GM13977 (cell line): ENCODE measurements at regions not wholly inside any gene's neighbourhood (a gene's known extent, or its start where the extent isn't known, plus 50 kb on each side); places are given as distances from the start of the nearest gene placed in this dataset.
"Not testable (repeated sequence)": the region's sequence is repeated elsewhere in the genome, so short reads cannot be mapped to it uniquely, and the experiment has no call there.

Experiments
- DNase-seq: peaks from one replicate; pipeline ENCODE4 v3.0.0; 2012; ENCODE audit warnings: low spot score
- CTCF ChIP-seq: IDR thresholded peaks from 2 replicates; pipeline ENCODE4 v1.5.1; 2012; ENCODE audit warnings: mild to moderate bottlenecking, control low read depth; ENCODE audit not compliant: insufficient read depth; ENCODE audit errors: extremely low read depth, missing control alignments
- in situ Hi-C: fragments of 300-500 bp; cut with MboI; formaldehyde crosslinking; loops from one replicate; pipeline ENCODE4 v1.12.0; 2022; ENCODE audit warnings: low sequenced_read_pairs, low pct_unique_long_range_greater_than_20kb, mixed read lengths, inconsistent platforms; ENCODE audit not compliant: unreplicated experiment

GRCh38 chr17:22229821-22230220 lies 537.5 kb downstream of the KCNJ18 start:
- DNase-seq, in situ Hi-C loops: not testable (repeated sequence)

DNA sequence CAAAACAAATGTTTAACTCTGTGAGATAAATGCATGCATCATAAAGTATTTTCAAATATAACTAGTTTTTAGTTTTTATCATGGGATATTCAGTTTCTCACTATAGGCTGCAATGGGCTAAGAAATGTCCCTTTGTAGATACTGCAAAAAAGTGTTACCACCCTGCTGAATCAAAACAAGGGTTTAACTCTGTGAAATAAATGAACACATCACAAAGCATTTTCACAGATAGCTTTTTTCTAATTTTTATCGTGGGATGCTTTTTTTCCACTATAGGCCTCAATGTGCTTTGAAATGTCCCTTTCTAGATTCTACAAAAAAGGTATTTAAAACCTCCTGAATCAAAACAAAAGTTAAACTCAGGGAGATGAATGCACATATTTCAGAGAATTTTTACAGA lies 541.1 kb downstream of the KCNJ18 start:
- no peak for DNase-seq
- in situ Hi-C loops, result no loop called here
- TF ChIP-seq CTCF, result no peak

- no peak for TF ChIP-seq CTCF
- in situ Hi-C loops, result no loop called here
- DNase-seq, result no peak
Measured at GRCh38 chr17:22242472-22242871, 550.1 kb downstream of the KCNJ18 start.

- no peak for DNase-seq
- no peak for TF ChIP-seq CTCF
- in situ Hi-C loops, result no loop called here
Measured at GRCh38 chr17:22251498-22251897, 559.2 kb downstream of the KCNJ18 start.

GRCh38 chr17:22253007-22253406 lies 560.7 kb downstream of the KCNJ18 start:
- TF ChIP-seq CTCF, result no peak
- in situ Hi-C loops, result no loop called here
- DNase-seq, result no peak

GRCh38 chr17:22265807-22266206 lies 573.5 kb downstream of the KCNJ18 start:
- no peak for DNase-seq
- TF ChIP-seq CTCF, result no peak
- in situ Hi-C loops, result no loop called here

DNA sequence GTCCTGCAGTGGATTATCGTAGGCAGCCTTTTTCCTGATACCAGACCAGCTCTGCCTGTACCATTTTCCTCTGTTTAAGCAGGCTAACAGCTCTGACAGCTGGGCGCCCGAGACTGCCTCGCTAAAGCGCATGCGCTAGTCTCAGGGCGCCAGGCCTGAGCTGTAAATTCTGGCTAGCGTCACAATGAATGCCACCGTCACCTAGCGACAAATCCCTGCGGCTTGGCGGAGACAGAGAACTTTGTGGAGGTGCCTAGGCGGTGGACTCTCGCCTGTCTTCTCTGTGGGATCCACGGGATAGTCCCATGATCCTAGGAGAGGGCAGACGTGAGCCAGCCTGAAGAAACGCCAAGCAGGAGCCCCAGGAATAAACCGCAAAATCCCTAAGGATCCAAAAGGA lies 573.9 kb downstream of the KCNJ18 start:
- DNase-seq, result no peak
- no peak for TF ChIP-seq CTCF
- in situ Hi-C loops, result no loop called here
